Tibial nerve (tissue), 4 donors: ENCODE measurements at regions not wholly inside any gene's neighbourhood (a gene's known extent, or its start where the extent isn't known, plus 50 kb on each side); places are given as distances from the start of the nearest gene placed in this dataset.

Experiments used
- EP300 ChIP-seq, 2 donors: sonication (generic); formaldehyde crosslinking; IDR thresholded peaks; one replicate each; pipeline ENCODE4 v1.6.1; 2017; ENCODE audit warnings: antibody characterized with exemption in 2 of 2, mild to moderate bottlenecking in 1 of 2
- POLR2A ChIP-seq, 2 donors: fragments of 450-650 bp; IDR thresholded peaks; one replicate each; pipeline ENCODE4 v1.6.1; 2017; ENCODE audit warnings: antibody characterized with exemption in 2 of 2, mild to moderate bottlenecking in 2 of 2, moderate library complexity in 2 of 2
- TF ChIP-seq, protein P1 (sequence below), 5 experiments: fragments of 200-600 bp in 3 of 5; fragments of 450-650 bp in 2 of 5; sonication (generic) in 3 of 5; IDR thresholded peaks; one replicate each; pipeline ENCODE4 v1.5.1; 2016 to 2019; ENCODE audit warnings: antibody characterized with exemption in 5 of 5, mild to moderate bottlenecking in 3 of 5, moderate library complexity in 2 of 5

DNA sequence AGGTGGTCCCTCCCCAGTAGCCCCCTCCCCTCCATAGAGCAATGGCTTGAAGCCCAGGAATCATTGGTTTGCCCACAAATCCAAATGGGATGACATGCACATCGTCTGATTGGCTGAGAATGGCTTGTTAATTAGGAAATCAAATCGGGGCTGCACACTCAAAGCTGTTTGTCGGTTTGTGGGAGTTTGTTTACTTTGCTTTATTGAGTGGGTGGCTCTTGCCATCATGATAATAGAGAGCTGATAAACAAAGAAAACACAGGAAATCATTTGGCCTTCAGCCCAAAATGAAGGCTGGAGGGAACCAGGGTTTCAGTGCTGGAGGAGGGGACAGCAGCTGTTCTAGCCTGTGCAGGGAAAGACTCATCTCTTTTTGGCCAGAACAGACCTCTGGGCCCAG lies 316.3 kb downstream of the CBLN1 start:
- TF ChIP-seq, protein P1, sequence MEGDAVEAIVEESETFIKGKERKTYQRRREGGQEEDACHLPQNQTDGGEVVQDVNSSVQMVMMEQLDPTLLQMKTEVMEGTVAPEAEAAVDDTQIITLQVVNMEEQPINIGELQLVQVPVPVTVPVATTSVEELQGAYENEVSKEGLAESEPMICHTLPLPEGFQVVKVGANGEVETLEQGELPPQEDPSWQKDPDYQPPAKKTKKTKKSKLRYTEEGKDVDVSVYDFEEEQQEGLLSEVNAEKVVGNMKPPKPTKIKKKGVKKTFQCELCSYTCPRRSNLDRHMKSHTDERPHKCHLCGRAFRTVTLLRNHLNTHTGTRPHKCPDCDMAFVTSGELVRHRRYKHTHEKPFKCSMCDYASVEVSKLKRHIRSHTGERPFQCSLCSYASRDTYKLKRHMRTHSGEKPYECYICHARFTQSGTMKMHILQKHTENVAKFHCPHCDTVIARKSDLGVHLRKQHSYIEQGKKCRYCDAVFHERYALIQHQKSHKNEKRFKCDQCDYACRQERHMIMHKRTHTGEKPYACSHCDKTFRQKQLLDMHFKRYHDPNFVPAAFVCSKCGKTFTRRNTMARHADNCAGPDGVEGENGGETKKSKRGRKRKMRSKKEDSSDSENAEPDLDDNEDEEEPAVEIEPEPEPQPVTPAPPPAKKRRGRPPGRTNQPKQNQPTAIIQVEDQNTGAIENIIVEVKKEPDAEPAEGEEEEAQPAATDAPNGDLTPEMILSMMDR (IDR thresholded peaks at IDR 0.05), result no peak
- no peak for TF ChIP-seq POLR2A (IDR thresholded peaks at IDR 0.05)
- no peak for TF ChIP-seq EP300 (IDR thresholded peaks at IDR 0.05)
